ENCODE measurements at regions not wholly inside any gene's neighbourhood (a gene's known extent, or its start where the extent isn't known, plus 50 kb on each side); places are given as distances from the start of the nearest gene placed in this dataset.

DNA sequence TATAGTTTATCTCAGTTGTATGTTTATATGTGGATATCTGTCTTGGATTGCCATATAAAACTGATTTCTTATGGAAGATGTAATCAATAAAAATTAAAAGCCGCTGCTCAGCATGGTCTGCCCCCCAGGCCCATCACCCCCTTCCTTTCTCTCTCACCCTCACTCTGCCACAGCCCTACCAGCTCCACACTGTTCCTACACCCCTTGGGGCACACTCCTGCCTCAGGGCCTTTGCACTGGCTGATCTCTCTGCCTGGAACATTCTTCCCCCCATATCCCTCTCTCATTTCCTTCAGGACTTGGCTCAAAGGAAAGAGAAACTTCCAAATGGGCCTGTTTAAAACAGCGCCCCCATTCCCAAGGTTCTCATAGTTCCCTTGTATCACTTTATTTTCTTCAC is 63.1 kb downstream of the LRRC32 start:
- DNase-seq (ENCODE audit: low spot score): no peak

DNA sequence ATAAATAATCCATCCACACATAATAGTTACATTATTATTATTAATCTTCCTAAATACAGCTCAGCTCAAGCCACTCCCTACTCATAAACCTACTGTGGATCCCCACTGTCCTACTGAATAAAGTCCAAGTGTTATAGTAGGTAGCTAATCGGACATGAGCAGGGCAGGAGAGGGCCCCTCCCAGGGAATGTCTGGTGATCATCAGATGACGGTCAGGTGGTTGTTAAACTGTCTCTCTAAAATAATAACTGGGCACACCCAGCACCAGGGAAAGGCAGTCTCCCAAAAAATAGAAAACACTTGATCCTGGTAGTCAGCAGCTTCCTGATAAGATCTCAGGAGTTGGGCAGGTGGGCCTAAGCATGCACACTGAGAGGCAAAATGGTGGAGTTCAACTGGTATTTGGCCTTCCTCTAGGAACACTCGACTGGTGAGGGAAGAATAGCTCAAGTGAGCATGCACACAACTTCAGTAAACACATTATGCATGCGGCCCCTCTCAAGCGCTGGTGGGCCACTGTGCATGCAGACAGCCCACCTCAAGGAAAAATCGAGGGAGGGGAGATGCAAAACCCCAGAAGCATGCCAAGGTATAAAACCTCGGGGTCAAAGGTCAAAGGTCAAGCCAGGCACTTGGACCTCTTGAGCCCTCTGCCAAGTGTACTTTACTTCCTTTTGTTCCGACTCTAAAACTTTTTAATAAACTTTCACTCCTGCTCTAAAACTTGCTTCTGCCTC is 65.0 kb downstream of the LRRC32 start:
- DNase-seq (ENCODE audit: low spot score): no peak

DNA sequence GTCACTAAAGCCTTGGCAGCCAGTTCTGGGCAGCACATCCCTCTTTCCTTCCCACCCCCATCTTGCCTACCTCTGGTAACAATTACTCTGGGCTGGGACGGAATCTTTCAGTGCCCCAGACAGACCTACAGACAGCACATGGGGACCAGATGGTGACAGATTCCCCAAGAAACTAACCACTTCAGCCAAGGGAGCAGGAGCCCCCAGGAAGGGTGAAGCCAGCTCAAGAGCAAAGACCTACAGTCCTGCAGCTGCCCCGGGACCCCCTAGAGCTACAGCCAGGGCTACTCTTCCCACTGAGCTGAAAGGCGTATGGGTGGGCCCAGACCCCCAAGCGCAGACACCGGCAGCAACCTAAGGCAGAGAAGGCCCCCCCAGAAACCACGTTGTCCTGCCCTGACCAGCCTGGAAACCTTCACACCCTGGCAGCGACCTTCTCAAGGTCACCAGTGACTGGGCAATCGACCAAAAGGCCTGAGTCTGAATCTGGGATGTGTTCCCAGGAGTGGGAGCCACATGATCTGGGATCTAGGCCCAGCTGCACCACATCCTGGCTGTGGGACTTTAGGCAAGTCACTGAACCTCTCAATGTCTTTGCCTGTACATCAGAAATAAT is 65.8 kb downstream of the LRRC32 start:
- DNase-seq (ENCODE audit: low spot score): peak; percentile 88

DNA sequence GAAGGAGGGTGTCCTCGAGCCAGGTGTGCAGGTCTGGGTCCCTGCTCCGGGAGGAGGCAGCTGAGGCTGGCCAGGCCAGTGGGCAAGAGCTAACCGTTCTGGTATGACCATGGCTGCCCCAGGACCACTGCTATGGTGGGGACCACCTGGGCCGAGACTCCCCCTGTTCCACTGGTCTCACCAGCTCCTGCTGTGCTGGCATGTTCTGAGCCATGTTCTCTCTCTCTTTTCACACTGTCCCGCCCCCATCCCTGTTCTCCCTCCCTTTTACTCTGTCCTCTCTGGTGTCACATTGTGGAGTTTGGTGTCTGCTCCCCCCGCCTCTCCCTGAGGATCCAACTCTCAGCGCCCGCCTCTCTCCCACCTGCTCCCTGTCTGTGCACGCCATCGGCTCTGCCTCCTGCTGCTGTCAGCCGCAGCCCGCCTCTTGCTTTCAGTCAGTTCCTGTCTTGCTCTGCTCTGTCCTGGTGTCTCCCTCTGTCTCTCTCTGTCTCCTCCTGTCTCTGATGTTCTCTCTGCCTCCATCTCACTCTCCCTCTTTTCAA is 66.4 kb downstream of the LRRC32 start:
- DNase-seq (ENCODE audit: low spot score): no peak

DNA sequence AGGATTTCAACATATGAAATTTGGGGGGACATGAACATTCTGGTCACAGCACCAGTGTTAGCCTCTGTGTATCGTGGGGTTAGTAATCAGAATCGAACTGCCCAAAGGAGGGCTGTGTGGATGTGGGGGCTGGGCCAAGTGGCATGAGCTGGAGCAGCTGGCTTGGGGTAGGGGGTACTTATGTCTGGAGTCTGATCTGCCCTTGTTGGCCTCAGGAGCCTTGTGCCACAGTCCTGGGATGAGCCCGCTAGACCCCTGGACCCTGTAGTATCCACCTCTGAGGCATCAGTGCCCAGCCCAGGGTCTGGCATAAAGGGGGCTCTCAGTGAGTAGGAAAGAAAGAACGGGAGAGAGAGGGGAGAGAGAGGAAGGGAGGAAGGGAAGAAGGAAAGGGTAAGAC is 67.3 kb downstream of the LRRC32 start:
- no peak for DNase-seq (ENCODE audit: low spot score)
